ENCODE measurements at regions not wholly inside any gene's neighbourhood (a gene's known extent, or its start where the extent isn't known, plus 50 kb on each side); places are given as distances from the start of the nearest gene placed in this dataset.

GRCh38 chr2:16881122-16881521, 215.5 kb upstream of the CYRIA start:
- Histone ChIP-seq H3K27me3 (ENCODE audit: control insufficient read depth, insufficient read depth, low read length) (no peaks in the 10 kb centered on the region), H3K4me3 (ENCODE audit: low read depth, low read length) (no peak overlapping the region), H3K36me3 (ENCODE audit: control insufficient read depth, insufficient read depth, low read length) (no peaks in the 10 kb centered on the region)
- DNase-seq (ENCODE audit: low read depth): no peak
- TF ChIP-seq CTCF (IDR thresholded peaks at IDR 0.05; ENCODE audit: insufficient read depth, low read depth, low read length): no peak
- ChIA-PET CTCF (no interaction called here), POLR2A (no interaction called here)

GRCh38 chr2:16871411-16871810, 205.8 kb upstream of the CYRIA start:
- ChIA-PET CTCF (no interaction called here), POLR2A (no interaction called here)

DNA sequence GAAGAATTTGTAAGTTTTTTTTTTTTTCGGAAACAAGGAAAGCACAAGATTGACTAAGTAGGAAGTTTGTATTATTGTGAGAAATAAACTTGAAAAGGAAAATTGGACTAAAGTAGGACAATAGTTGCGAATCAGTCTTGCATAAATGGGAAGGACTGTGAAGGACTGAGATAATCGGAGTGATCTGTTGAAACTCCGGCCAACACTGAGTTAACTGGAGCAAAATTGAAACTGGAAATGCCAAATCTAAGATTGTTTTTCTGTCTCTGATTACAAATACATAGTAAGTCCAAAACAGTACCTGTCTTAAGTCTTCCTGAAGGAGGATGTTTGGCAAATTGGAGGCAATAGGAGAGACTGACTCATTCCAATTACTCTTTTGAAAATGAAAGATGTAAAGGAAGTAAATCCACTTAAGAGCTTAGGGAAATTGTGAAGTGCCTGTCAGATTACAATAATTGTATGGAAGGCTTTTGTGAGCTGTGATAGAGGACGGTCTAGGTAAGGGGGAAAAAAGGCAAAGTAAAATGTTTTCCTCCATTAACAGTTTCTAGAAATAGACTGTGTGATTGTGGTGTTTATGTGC, 204.9 kb upstream of the CYRIA start:
- no peaks in the 10 kb centered on the region for H3K36me3 ChIP-seq (ENCODE audit: control insufficient read depth, insufficient read depth, low read length)
- DNase-seq (ENCODE audit: low read depth): no peak
- H3K27me3 ChIP-seq (ENCODE audit: control insufficient read depth, insufficient read depth, low read length): no peaks in the 10 kb centered on the region
- CTCF ChIA-PET: no interaction called here
- no peak overlapping the region for H3K4me3 ChIP-seq (ENCODE audit: low read depth, low read length)
- TF ChIP-seq CTCF (IDR thresholded peaks at IDR 0.05; ENCODE audit: insufficient read depth, low read depth, low read length): no peak
- POLR2A ChIA-PET: no interaction called here

More at GRCh38 chr2:16871411-16871810, 205.8 kb upstream of the CYRIA start:
- H3K4me3 ChIP-seq (ENCODE audit: low read depth, low read length): no peak overlapping the region
- TF ChIP-seq CTCF (IDR thresholded peaks at IDR 0.05; ENCODE audit: insufficient read depth, low read depth, low read length): no peak
- no peak for DNase-seq (ENCODE audit: low read depth)
- no peaks in the 10 kb centered on the region for H3K27me3 ChIP-seq (ENCODE audit: control insufficient read depth, insufficient read depth, low read length)
- H3K36me3 ChIP-seq (ENCODE audit: control insufficient read depth, insufficient read depth, low read length): no peaks in the 10 kb centered on the region

- H3K27me3 ChIP-seq (ENCODE audit: control insufficient read depth, insufficient read depth, low read length): no peaks in the 10 kb centered on the region
- no peak for TF ChIP-seq CTCF (IDR thresholded peaks at IDR 0.05; ENCODE audit: insufficient read depth, low read depth, low read length)
- CTCF ChIA-PET: no interaction called here
- DNase-seq (ENCODE audit: low read depth): no peak
- no peaks in the 10 kb centered on the region for H3K36me3 ChIP-seq (ENCODE audit: control insufficient read depth, insufficient read depth, low read length)
- H3K4me3 ChIP-seq (ENCODE audit: low read depth, low read length): no peak overlapping the region
- POLR2A ChIA-PET: no interaction called here
Measured at GRCh38 chr2:16869711-16870110, 204.1 kb upstream of the CYRIA start.

GRCh38 chr2:16862471-16862870, 196.8 kb upstream of the CYRIA start:
- TF ChIP-seq CTCF (IDR thresholded peaks at IDR 0.05; ENCODE audit: insufficient read depth, low read depth, low read length): no peak
- H3K4me3 ChIP-seq (ENCODE audit: low read depth, low read length): no peak overlapping the region
- CTCF ChIA-PET: no interaction called here

More at GRCh38 chr2:16862471-16862870, 196.8 kb upstream of the CYRIA start:
- H3K27me3 ChIP-seq (ENCODE audit: control insufficient read depth, insufficient read depth, low read length): no peaks in the 10 kb centered on the region
- POLR2A ChIA-PET: no interaction called here
- no peak for DNase-seq (ENCODE audit: low read depth)
- H3K36me3 ChIP-seq (ENCODE audit: control insufficient read depth, insufficient read depth, low read length): no peaks in the 10 kb centered on the region

Measured in BJ (cell line).